WTC11 (cell line): ENCODE measurements at regions not wholly inside any gene's neighbourhood (a gene's known extent, or its start where the extent isn't known, plus 50 kb on each side); places are given as distances from the start of the nearest gene placed in this dataset.

Source experiments
- CTCF ChIP-seq: fragments of 200-600 bp; IDR thresholded peaks from 2 replicates; pipeline ENCODE4 v1.8.0; 2022; ENCODE audit warnings: antibody characterized with exemption
- NFE2L1 ChIP-seq: sonication (generic); formaldehyde crosslinking; IDR thresholded peaks from 2 replicates; pipeline ENCODE4 v1.8.1; 2023; ENCODE audit warnings: missing genetic modification reagents
- TP53 ChIP-seq: sonication (generic); formaldehyde crosslinking; IDR thresholded peaks from 2 replicates; pipeline ENCODE4 v1.8.1; 2023; ENCODE audit warnings: mild to moderate bottlenecking, missing genetic modification reagents
- USF1 ChIP-seq: sonication (generic); formaldehyde crosslinking; IDR thresholded peaks from 2 replicates; pipeline ENCODE4 v1.8.0; 2022; ENCODE audit warnings: mild to moderate bottlenecking, missing genetic modification reagents

GRCh38 chr12:58765076-58765475 is 155.2 kb downstream of the LRIG3 start:
- TF ChIP-seq CTCF (no peak), USF1 (CRISPR knock-in tag) (no peak), TP53 (CRISPR knock-in tag) (no peak), NFE2L1 (CRISPR knock-in tag) (no peak)
